ENCODE measurements at regions not wholly inside any gene's neighbourhood (a gene's known extent, or its start where the extent isn't known, plus 50 kb on each side); places are given as distances from the start of the nearest gene placed in this dataset.

- no peak for TF ChIP-seq CTCF (IDR thresholded peaks at IDR 0.05; ENCODE audit: low read depth, low read length)
- TF ChIP-seq EZH2phosphoT487 (IDR thresholded peaks at IDR 0.05; ENCODE audit: low read depth) = no peak
Measured at GRCh38 chr16:13435415-13435814, 484.5 kb upstream of the ERCC4 start.

Measured in OCI-LY3 (cell line).